HG03354 (cell line): ENCODE measurements at regions not wholly inside any gene's neighbourhood (a gene's known extent, or its start where the extent isn't known, plus 50 kb on each side); places are given as distances from the start of the nearest gene placed in this dataset.

ENCODE experiments used
- ATAC-seq: cut with Tn5 transposase; IDR thresholded peaks from one replicate; pipeline ENCODE4 v1.9.1; 2021; ENCODE audit warnings: mild to moderate bottlenecking; ENCODE audit not compliant: unreplicated experiment, poor library complexity, severe bottlenecking

GRCh38 chr4:14441561-14441960 is 560.7 kb upstream of the CPEB2 start:
- no peak for ATAC-seq

DNA sequence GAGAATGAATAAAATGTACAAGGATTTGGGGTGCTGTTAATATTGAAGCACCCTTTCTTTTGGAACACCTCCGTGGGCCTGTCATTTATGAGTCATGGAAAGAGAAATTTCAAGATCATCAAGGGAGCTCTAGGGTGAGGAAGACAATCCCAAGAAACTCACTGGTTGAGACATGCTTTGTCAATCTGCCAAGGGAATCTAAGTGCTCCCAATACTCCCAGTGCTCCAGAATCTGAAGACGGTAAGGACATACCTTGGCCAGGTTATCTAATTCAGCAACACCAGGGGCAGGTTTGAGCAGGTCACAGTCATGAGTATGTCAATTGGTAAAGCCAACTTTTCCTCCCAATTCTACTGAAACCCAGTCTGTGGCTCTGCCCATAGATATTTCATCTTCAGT is 556.4 kb upstream of the CPEB2 start:
- ATAC-seq = no peak

GRCh38 chr4:14446311-14446710 is 556.0 kb upstream of the CPEB2 start:
- no peak for ATAC-seq

- ATAC-seq = no peak
Observed at GRCh38 chr4:14446904-14447303, 555.4 kb upstream of the CPEB2 start.

GRCh38 chr4:14449308-14449707 is 553.0 kb upstream of the CPEB2 start:
- no peak for ATAC-seq

DNA sequence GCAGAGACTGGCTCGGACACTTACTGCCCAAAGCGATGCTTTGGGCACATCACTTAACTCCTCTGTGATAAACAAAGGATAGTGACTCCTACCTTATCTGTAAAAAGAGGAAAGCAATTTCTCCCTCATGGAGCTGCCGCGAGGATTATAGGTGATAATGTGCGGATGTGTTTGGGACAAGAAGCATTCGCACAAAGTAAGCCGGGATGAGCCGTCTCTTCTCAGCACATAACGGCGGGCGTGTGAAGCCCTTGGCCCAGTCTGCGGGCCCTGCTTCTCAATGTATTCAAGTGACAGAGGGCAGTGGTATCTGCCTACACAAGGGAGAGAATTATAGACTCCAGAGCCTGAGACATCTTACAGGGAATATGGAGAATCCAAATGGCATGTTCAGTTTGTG is 550.3 kb upstream of the CPEB2 start:
- no peak for ATAC-seq

- ATAC-seq = no peak
Observed at GRCh38 chr4:14452764-14453163, 549.5 kb upstream of the CPEB2 start.

GRCh38 chr4:14458463-14458862 is 543.8 kb upstream of the CPEB2 start:
- no peak for ATAC-seq

GRCh38 chr4:14465057-14465456 is 537.2 kb upstream of the CPEB2 start:
- ATAC-seq = no peak

- ATAC-seq = no peak
Observed at GRCh38 chr4:14465507-14465906, 536.8 kb upstream of the CPEB2 start.

- ATAC-seq = no peak
Observed at GRCh38 chr4:14478504-14478903, 523.8 kb upstream of the CPEB2 start.

DNA sequence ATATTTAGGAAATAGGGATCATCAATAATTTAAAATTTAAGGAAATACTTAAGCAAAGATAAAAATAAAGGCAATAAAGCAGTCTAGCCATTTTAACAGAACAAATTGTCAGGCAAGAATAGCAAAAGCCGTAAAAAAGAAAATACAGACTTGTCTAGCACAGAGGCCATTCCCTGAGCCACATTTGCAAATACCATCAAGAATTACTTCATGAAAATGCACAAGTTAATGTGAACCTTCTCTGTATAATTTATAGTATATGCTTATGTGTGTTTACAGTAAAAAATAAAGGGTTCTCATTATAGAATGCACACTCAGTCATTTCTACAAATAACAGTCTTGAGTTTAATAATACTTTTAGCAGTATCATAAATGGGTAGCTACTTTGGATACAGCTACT is 505.9 kb upstream of the CPEB2 start:
- no peak for ATAC-seq

DNA sequence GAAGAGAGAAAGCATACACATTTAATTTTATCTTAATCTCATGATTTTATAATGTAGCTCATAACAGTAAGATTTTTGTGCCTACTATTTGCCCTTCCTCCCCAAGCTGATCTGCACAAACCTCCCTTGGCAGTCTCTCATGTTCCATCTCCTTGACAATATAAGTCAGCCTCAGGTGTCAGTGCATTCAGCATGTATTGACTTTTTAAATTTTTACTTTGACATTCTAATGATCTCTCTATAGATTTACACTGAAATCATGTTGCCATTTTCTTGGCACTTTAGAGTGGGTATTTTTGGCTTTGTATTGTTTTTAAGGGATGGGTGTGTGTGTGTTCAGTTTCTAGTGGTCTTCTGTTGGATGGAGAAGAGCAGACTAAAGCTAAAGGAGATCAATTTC is 505.3 kb upstream of the CPEB2 start:
- no peak for ATAC-seq

DNA sequence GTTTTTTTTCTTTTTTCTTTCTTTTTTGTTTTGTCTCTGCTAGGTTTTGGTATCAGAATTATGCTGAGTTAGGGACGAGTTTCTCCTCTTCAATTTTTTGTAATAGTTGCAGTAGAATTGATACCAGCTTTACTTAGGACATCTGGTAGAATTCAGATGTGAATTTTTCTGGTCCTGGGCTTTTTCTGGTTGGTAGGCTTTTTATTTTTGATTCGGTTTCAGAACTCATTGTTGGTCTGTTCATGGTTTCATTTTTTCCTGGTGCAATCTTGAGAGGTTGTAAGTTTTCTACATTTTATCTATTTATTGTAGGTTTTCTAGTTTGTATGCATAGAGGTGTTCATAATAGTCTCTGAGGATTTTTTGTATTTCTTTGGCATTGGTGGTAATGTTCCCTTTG is 498.1 kb upstream of the CPEB2 start:
- no peak for ATAC-seq

- ATAC-seq = no peak
Observed at GRCh38 chr4:14513471-14513870, 488.8 kb upstream of the CPEB2 start.

GRCh38 chr4:14515556-14515955 is 486.7 kb upstream of the CPEB2 start:
- ATAC-seq = no peak

DNA sequence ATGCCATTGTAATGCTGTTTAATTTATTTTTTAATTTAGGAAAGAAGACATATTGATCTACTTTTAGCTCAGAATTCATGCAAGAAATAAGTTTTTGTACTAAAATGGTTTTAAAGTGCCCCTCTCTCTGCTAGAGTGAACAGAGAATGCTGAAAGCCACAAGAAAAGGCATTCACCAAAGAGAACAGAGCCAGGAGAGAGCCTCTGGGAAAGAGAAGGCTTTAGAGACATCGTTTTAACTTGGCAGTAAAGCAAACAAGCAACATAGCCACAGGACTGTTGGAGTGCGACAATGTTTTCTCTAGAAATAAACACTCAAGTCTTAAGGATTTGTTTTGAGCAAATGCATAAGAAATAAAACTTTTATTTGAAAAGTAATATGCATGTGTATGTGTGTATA is 484.1 kb upstream of the CPEB2 start:
- ATAC-seq = no peak

DNA sequence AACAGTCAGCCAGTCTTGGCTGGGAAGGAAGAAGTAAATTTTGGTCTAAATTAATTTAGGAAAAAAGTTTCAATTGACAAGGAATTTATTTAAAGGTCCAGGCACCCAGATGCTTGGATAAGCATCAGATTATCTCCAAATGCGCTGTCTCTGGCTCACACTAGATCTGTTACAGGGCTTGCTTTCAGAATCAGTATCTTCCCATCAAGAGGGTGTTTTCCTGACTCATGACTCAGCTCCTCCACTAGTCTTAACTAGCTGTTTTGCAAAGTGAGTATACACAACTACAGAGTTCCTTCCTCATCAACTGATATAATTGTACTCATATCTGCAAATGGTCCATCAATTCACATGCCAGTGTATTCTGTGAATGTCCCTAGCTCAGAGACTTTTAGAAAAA is 482.1 kb upstream of the CPEB2 start:
- ATAC-seq = no peak

GRCh38 chr4:14524276-14524675 is 478.0 kb upstream of the CPEB2 start:
- ATAC-seq = no peak

DNA sequence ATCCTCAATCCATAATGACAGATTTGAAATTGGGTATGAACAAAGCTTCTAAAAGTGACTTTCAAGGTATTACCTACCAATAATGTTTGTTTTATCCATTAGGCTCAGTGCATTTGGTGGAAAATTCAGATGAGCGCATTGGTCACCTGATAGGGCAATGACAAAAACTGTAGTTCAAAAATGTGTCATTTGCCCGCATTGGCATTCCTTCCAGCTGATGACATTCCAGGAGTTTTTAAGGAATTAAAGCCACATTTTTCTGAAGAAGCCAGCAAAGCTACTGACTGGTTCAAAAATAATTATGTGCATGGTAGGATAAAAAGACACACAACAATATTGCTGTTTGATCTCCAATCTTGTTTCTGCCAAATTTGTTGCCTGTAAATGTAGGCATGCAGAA is 473.4 kb upstream of the CPEB2 start:
- no peak for ATAC-seq

DNA sequence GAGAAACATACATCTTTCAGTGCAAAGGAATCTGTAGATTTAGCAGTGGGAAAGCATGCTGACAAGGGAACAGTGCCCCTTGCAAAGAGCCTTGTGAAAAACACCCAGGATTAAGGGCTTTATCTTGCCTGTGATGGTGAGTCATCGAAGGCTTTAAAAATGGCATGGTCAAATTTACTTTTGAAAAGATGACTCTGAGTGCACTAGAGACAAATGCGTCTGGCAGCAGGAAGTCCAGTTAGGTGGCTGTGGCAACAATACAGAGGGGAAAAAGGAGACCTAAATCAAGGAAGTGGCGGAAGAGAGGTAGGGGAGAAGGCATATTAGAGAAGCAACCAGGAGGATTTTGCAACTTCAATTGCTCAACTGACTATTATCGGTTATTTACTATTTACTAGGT is 472.6 kb upstream of the CPEB2 start:
- ATAC-seq = no peak

DNA sequence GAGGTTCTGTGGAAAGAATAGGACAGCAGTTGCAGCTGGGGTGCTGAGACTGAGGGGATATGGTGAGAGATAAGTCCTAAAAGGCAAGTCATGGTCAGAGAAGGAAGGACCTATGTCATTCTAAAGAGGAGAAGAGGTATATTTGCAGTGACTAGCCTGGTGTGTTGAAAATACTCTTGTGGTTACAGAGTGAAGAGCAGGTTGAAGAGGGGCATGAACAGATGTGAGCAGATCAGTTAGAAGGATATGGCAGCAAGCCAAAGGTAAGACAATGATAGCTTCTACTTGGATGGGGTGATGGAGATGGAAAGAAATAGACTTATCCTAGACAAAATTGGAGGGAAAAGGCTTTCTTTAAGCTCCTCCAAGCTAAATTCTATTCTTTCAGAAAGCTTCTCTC is 469.8 kb upstream of the CPEB2 start:
- ATAC-seq = no peak

GRCh38 chr4:14539246-14539645 is 463.0 kb upstream of the CPEB2 start:
- no peak for ATAC-seq
